ENCODE measurements at regions not wholly inside any gene's neighbourhood (a gene's known extent, or its start where the extent isn't known, plus 50 kb on each side); places are given as distances from the start of the nearest gene placed in this dataset.

GRCh38 chr5:96294884-96295202 is 138.2 kb downstream of the PCSK1 start:
- no peak for TF ChIP-seq CTCF (IDR thresholded peaks at IDR 0.05)
- no peak for TF ChIP-seq POLR2AphosphoS5 (IDR thresholded peaks at IDR 0.05)
- no peak for TF ChIP-seq POLR2A (IDR thresholded peaks at IDR 0.05)
- TF ChIP-seq EP300 (IDR thresholded peaks at IDR 0.05), result no peak
